Pancreas (tissue), 10 donors: ENCODE measurements at regions not wholly inside any gene's neighbourhood (a gene's known extent, or its start where the extent isn't known, plus 50 kb on each side); places are given as distances from the start of the nearest gene placed in this dataset.

Experiments
- ATAC-seq, 4 donors: fragments of 200-7000 bp; cut with Tn5 transposase; one replicate each; pipeline versions ENCODE4 v1.8.0 to v1.9.1; 2020; ENCODE audit warnings: mild to moderate bottlenecking in 4 of 4, moderate library complexity in 4 of 4
- DNase-seq, 6 donors: peaks; one replicate each; pipeline ENCODE4 v3.0.0-alpha.2; 2020
- FAIRE-seq: peaks from 2 replicates; lab custom pipeline; 2012; peaks lifted over from hg19 to GRCh38; lab: Jason Lieb, UNC
- H3K27ac ChIP-seq, 4 donors: fragments of 200-600 bp; sonication (generic); 1 replicate in 3 of 4; 2 replicates in 1 of 4; pipeline versions ENCODE4 v1.5.0 to v1.8.0; 2020
- H3K27me3 ChIP-seq, 4 donors: fragments of 200-600 bp; one replicate each; pipeline ENCODE4 v1.8.0; 2021
- H3K36me3 ChIP-seq, 3 donors: fragments of 200-600 bp; sonication (generic) in 1 of 3; one replicate each; pipeline versions ENCODE4 v1.5.0 to v1.8.0; 2020 to 2021
- H3K4me1 ChIP-seq, 3 donors: fragments of 200-600 bp; one replicate each; pipeline ENCODE4 v1.8.0; 2021
- H3K4me3 ChIP-seq, 4 donors: fragments of 200-600 bp; sonication (generic) in 2 of 4; one replicate each; pipeline versions ENCODE4 v1.5.0 to v1.8.0; 2020 to 2021
- H3K9me3 ChIP-seq, 4 donors: fragments of 200-600 bp; one replicate each; pipeline ENCODE4 v1.8.0; 2021
- WGBS, 2 donors: extraction: QIAGEN DNeasy Blood & Tissue Kit; methylation state at CpG; one replicate each; pipeline ENCODE4 v1.1.7; 2013; 5-methylcytosine and 5-hydroxymethylcytosine counted together
- intact Hi-C, 3 donors: fragments of 100-400 bp; cut with DNase I; formaldehyde crosslinking; loops; one replicate each; pipeline versions ENCODE4 v1.11.1 to v1.14.2; 2022
- TF ChIP-seq, protein P1 (sequence below), 4 donors: fragments of 200-600 bp; sonication (generic) in 3 of 4; IDR thresholded peaks; one replicate each; pipeline versions ENCODE4 v1.5.0 to v1.8.0; 2021; ENCODE audit warnings: antibody characterized with exemption in 4 of 4
- donor health status: healthy with polysubstance abuse.
- donor health status: DM: no; HTN: no; CAD: no; lungs with moderate emphysema.
- donor health status: DM: no; HTN: no; CAD: no.
- donor health status: control.
- donor health status: control.
- donor health status: Bipolar disorder and iron deficiency.
- donor health status: DM: yes; HTN: yes; CAD: no.
- donor health status: DM: no; HTN: no; CAD: no.
- donor health status: DM: no; HTN: no; CAD: no.
- donor health status: DM: yes; HTN: yes; CAD: no.

DNA sequence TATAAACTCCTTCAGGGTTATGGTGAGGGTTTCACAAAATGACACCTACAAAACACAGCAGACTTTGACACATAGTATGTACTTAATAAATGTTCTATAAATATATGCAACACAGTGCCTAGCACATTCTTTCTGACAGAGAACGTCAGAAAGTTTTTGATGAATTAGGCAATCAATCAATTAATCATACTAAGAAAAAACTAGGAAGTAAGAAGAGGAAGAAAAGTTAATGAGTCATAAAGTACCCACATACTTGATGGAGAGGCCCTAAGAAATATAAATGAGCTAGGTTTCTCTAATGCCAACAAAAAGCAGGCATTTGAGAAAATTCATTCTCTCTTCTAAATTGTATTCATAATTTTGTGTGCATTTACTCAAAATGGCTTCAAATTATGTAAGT is 192.7 kb upstream of the VWC2 start:
- Histone ChIP-seq H3K27me3 (no peaks in the 10 kb centered on the region), H3K27ac (no peak overlapping the region), H3K9me3 (no peaks in the 10 kb centered on the region), H3K36me3 (no peaks in the 10 kb centered on the region), H3K4me1 (no peaks in the 10 kb centered on the region), H3K4me3 (no peak overlapping the region)
- ATAC-seq (peak in 1 of 4 donors; percentile 22), DNase-seq (no peak), FAIRE-seq (no peak)
- TF ChIP-seq, protein P1, sequence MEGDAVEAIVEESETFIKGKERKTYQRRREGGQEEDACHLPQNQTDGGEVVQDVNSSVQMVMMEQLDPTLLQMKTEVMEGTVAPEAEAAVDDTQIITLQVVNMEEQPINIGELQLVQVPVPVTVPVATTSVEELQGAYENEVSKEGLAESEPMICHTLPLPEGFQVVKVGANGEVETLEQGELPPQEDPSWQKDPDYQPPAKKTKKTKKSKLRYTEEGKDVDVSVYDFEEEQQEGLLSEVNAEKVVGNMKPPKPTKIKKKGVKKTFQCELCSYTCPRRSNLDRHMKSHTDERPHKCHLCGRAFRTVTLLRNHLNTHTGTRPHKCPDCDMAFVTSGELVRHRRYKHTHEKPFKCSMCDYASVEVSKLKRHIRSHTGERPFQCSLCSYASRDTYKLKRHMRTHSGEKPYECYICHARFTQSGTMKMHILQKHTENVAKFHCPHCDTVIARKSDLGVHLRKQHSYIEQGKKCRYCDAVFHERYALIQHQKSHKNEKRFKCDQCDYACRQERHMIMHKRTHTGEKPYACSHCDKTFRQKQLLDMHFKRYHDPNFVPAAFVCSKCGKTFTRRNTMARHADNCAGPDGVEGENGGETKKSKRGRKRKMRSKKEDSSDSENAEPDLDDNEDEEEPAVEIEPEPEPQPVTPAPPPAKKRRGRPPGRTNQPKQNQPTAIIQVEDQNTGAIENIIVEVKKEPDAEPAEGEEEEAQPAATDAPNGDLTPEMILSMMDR (IDR thresholded peaks at IDR 0.05) = no peak
- 10 to 21% methylated on average over 1 of the region's 1 CpG for WGBS, 2 donors
- intact Hi-C loops = no loop called here

DNA sequence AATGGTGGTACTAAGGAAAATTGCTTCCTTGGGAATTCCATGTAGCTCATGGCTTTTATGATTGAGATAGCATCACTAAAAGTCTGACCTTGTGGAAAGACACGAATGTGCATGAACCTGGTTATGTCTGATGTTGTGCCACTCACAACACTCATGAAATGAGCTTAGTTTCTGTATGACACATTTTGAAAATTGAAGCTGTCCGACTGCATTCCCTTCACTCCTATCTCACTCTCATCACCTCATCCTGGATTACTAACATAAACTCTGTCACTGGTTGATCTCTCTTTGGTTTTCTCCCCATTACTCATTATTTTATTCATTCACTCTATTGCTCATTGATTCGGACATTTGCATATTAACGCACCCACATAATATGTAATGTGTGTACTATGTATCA is 190.0 kb upstream of the VWC2 start:
- H3K4me3 ChIP-seq = no peak overlapping the region
- no peak for FAIRE-seq
- whole genome bisulfite sequencing, 2 donors = 69 to 73% methylated on average over 4 of the region's 4 CpGs

DNA sequence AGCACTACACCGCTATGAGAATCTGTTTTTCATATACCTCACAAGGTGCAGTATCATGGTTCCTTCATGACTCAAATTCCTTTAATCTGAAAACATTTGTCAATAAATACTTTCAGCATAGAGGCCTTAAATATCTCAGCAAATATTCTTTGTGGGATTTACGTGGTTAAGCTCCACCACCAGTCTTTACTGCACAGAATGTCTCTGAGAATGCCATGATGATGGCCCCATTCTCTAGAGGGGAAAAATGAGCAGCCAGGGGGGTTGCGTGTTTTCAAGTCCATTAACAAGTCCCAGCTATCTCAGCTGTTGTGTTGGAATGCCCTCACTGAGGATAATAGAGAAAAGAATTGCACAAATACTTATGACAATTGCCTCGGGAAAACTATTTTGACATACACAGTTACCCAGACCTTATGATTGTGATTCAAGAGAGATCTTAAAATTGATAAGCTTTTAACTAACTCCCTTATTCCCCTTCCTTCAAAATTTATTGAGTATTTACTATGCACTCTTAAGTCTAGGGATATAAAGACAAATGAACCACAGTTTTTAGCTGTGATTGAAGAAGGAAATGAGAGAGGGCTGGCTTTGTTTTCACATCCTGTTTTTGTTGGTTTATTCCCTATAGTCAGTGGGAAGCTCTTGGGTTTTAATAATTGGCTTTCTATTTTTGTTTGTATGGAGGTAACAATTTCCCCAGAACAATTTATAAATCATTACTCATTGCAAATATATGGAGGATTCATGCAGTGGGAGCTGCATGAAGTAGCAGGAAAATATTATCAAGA is 176.5 kb upstream of the VWC2 start:
- 72 to 74% methylated on average over 4 of the region's 4 CpGs for WGBS, 2 donors
- Histone ChIP-seq H3K27me3 (no peaks in the 10 kb centered on the region), H3K36me3 (no peaks in the 10 kb centered on the region), H3K9me3 (no peaks in the 10 kb centered on the region), H3K4me3 (no peak overlapping the region), H3K4me1 (no peaks in the 10 kb centered on the region), H3K27ac (no peak overlapping the region)
- no peak for FAIRE-seq
- TF ChIP-seq, protein P1 (IDR thresholded peaks at IDR 0.05) = no peak
- no peak for ATAC-seq
- no peak for DNase-seq
- intact Hi-C loops = no loop called here

More for the DNA sequence above, 190.0 kb upstream of the VWC2 start:
- Histone ChIP-seq H3K36me3 (no peaks in the 10 kb centered on the region), H3K27me3 (no peaks in the 10 kb centered on the region), H3K4me1 (no peaks in the 10 kb centered on the region), H3K9me3 (no peaks in the 10 kb centered on the region), H3K27ac (no peak overlapping the region)
- no peak for DNase-seq
- intact Hi-C loops = no loop called here
- TF ChIP-seq, protein P1 (IDR thresholded peaks at IDR 0.05) = no peak
- no peak for ATAC-seq

DNA sequence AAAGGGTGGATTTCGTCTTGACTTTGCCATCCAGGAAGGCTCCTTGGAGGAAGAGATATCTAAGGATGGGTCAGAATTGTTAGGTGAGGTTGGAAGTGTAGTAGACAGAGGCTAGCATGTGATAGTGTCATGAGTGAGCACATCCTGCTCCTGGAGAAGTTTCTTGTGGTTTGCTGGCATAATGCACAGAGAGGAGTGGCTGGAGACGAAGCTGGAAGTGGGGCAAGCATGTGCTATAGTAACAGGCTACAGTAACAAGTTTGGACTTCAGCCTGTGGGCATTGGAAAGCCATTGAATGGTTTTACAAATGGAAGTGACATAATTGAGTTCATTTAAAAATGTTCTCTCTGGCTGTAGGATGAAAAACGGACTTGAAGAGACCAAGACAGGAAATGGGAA is 175.6 kb upstream of the VWC2 start:
- no peak overlapping the region for H3K4me3 ChIP-seq
- H3K27ac ChIP-seq = no peak overlapping the region
- no peaks in the 10 kb centered on the region for H3K4me1 ChIP-seq
- ATAC-seq (peak in 1 of 4 donors; percentile 34), FAIRE-seq (no peak), DNase-seq (no peak)
- H3K27me3 ChIP-seq = no peaks in the 10 kb centered on the region
- H3K36me3 ChIP-seq = no peaks in the 10 kb centered on the region
- TF ChIP-seq, protein P1 (IDR thresholded peaks at IDR 0.05) = no peak
- H3K9me3 ChIP-seq = no peaks in the 10 kb centered on the region
- WGBS, 2 donors = 33 to 39% methylated on average over 3 of the region's 3 CpGs
- intact Hi-C loops = no loop called here

DNA sequence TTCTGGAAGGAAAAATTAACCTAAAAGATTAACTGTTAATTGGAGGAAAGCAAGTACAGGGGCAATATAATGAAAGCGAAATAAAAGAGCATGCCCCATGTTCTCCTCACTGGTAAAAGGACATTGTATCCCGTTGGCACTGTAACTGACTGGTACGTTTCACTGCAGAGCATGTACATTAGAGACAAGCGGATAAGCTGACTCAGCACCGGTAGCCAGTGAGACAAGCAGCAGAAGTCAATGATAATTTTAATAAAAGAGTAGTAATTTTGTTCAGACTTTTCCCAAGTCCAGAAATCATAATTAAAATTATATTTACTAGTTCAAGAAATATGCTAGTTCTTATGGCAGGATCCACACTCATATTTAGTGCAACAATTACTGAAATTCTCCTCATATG is 161.5 kb upstream of the VWC2 start:
- Histone ChIP-seq H3K9me3 (no peaks in the 10 kb centered on the region), H3K4me1 (no peaks in the 10 kb centered on the region), H3K27me3 (no peaks in the 10 kb centered on the region), H3K4me3 (no peak overlapping the region), H3K36me3 (no peaks in the 10 kb centered on the region), H3K27ac (no peak overlapping the region)
- TF ChIP-seq, protein P1 (IDR thresholded peaks at IDR 0.05) = no peak
- ATAC-seq (no peak), FAIRE-seq (no peak), DNase-seq (no peak)
- WGBS, 2 donors = 79 to 83% methylated on average over 5 of the region's 5 CpGs
- intact Hi-C loops = loop anchor here in 1 of 3 donors (5.0 kb wide), 1 partner anchor 125 kb away; no protein-coding TSS in a partner anchor
